ENCODE measurements at regions not wholly inside any gene's neighbourhood (a gene's known extent, or its start where the extent isn't known, plus 50 kb on each side); places are given as distances from the start of the nearest gene placed in this dataset.

DNA sequence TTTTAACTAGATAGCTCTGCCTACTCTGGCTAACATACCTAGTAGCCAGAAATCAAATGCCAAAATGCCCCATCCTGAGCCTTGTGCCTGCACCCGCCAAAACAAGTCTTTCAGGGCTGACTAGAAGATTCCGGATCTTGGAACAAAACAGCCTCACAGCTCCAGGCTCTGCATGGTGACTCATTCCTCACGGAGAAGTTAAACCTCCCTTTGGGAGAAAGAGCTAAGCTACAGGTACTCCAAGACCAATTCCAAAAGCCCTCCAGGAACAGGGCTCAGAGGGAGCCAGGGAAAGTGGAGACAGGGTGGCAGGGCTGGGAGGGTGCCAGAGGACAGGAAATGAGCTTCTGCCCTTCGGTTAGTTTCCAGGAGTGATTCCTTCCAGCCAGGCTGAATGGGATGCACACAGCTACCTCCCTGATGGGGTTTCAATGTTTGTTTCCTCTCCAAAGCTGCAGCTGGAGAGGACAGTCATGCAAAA, 295.6 kb downstream of the TNS1 start:
- TF ChIP-seq EZH2 (IDR thresholded peaks at IDR 0.05) (no peak), POLR2AphosphoS5 (IDR thresholded peaks at IDR 0.05; ENCODE audit: borderline replicate concordance, low read depth, low read length) (no peak)

Data from SK-N-MC (cell line).